A549 (cell line): ENCODE measurements at regions not wholly inside any gene's neighbourhood (a gene's known extent, or its start where the extent isn't known, plus 50 kb on each side); places are given as distances from the start of the nearest gene placed in this dataset.
A peak's percentile ranks its signal among the peaks of the same experiment; 100 is the strongest.

Experiments
- ATAC-seq, 2 experiments: fragments of 200-7000 bp in 1 of 2; fragments of >200 bp in 1 of 2; cut with Nextera tagmentation in 1 of 2; cut with Tn5 transposase in 1 of 2; 3 replicates each; pipeline versions ENCODE4 v1.8.0 to v1.9.1; 2018 to 2020; ENCODE audit warnings: mild to moderate bottlenecking in 1 of 2, moderate library complexity in 1 of 2
- CTCF ChIA-PET: fragments of 300-600 bp; sonication (Branson Sonifier 250); formaldehyde crosslinking; extraction: SDS; loops from one replicate; lab custom pipeline; 2021; ENCODE audit warnings: antibody characterized with exemption, inconsistent platforms; lab: Yijun Ruan, JAX
- POLR2A ChIA-PET: fragments of 350-600 bp; formaldehyde crosslinking; extraction: SDS; loops from one replicate; lab custom pipeline; 2021; ENCODE audit warnings: antibody characterized with exemption, inconsistent platforms; lab: Yijun Ruan, JAX
- DNase-seq, 2 experiments: peaks; one replicate each; pipeline versions ENCODE4 v3.0.0 to v3.0.0-alpha.2; 2011 to 2016; ENCODE audit warnings: low read depth in 1 of 2, low spot score in 1 of 2
- FAIRE-seq: peaks from 2 replicates; lab custom pipeline; 2011; peaks lifted over from hg19 to GRCh38; lab: Jason Lieb, UNC
- H3K27ac ChIP-seq, 2 experiments: fragments of >200 bp; sonication (Bioruptor Twin); formaldehyde crosslinking; 3 replicates each; pipeline ENCODE4 v1.5.1; 2016 to 2017
- H3K4me1 ChIP-seq: fragments of >200 bp; sonication (Bioruptor Twin); formaldehyde crosslinking; 3 replicates; pipeline ENCODE4 v1.6.1; 2016
- H3K4me2 ChIP-seq: fragments of >200 bp; sonication (Bioruptor Twin); formaldehyde crosslinking; 3 replicates; pipeline ENCODE4 v1.6.1; 2016
- H3K4me3 ChIP-seq: fragments of >200 bp; sonication (Bioruptor Twin); formaldehyde crosslinking; 3 replicates; pipeline ENCODE4 v1.5.1; 2016
- H3K9me3 ChIP-seq: fragments of >200 bp; sonication (Bioruptor Twin); formaldehyde crosslinking; 3 replicates; pipeline ENCODE4 v1.6.1; 2016
- BHLHE40 ChIP-seq: IDR thresholded peaks from 2 replicates; pipeline ENCODE4 v1.6.1; 2012; ENCODE audit warnings: low read depth, low read length, inconsistent platforms
- CBX8 ChIP-seq: fragments of 200-600 bp; sonication (generic); IDR thresholded peaks from 2 replicates; pipeline ENCODE4 v1.6.1; 2016
- CEBPB ChIP-seq, 2 experiments: fragments of >200 bp in 1 of 2; sonication (Bioruptor Twin) in 1 of 2; formaldehyde crosslinking in 1 of 2; IDR thresholded peaks; 2 replicates each; pipeline ENCODE4 v1.6.1; 2012 to 2016
- CHD2 ChIP-seq: fragments of 150-350 bp; IDR thresholded peaks from 2 replicates; pipeline ENCODE4 v1.6.1; 2014; ENCODE audit warnings: low read length; ENCODE audit not compliant: partially characterized antibody
- E2F6 ChIP-seq: IDR thresholded peaks from 2 replicates; pipeline ENCODE4 v1.6.1; 2012; ENCODE audit warnings: low read depth, borderline replicate concordance
- EHF ChIP-seq: fragments of 250-450 bp; sonication (Bioruptor Pico); IDR thresholded peaks from 2 replicates; pipeline ENCODE4 v1.5.0; 2020; ENCODE audit warnings: mild to moderate bottlenecking
- ELK1 ChIP-seq: fragments of 150-350 bp; IDR thresholded peaks from 2 replicates; pipeline ENCODE4 v1.6.1; 2014; ENCODE audit warnings: low read depth, mild to moderate bottlenecking, low read length
- EP300 ChIP-seq, 2 experiments: fragments of >200 bp; sonication (Bioruptor Twin); formaldehyde crosslinking; IDR thresholded peaks; 2 replicates in 1 of 2; 3 replicates in 1 of 2; pipeline ENCODE4 v1.6.1; 2016 to 2017
- ESRRA ChIP-seq: fragments of 150-350 bp; IDR thresholded peaks from 2 replicates; pipeline ENCODE4 v1.6.1; 2014; ENCODE audit warnings: mild to moderate bottlenecking, low read length, borderline replicate concordance
- FOSB ChIP-seq: fragments of 250-450 bp; sonication (Bioruptor Pico); IDR thresholded peaks from 2 replicates; pipeline ENCODE4 v1.5.0; 2020; ENCODE audit warnings: mild to moderate bottlenecking, moderate library complexity
- FOXS1 ChIP-seq: fragments of 250-450 bp; sonication (Bioruptor Pico); IDR thresholded peaks from 2 replicates; pipeline ENCODE4 v1.5.0; 2020; ENCODE audit warnings: mild to moderate bottlenecking, moderate library complexity
- GATA3 ChIP-seq: IDR thresholded peaks from 2 replicates; pipeline ENCODE4 v1.6.1; 2012; ENCODE audit warnings: borderline replicate concordance
- HDAC2 ChIP-seq: fragments of 200-600 bp; sonication (generic); IDR thresholded peaks from 2 replicates; pipeline ENCODE4 v1.6.1; 2016
- HOXA7 ChIP-seq: fragments of 250-450 bp; sonication (Bioruptor Pico); IDR thresholded peaks from 2 replicates; pipeline ENCODE4 v1.5.0; 2020; ENCODE audit warnings: mild to moderate bottlenecking, moderate library complexity
- HOXB13 ChIP-seq: fragments of 250-450 bp; sonication (Bioruptor Pico); IDR thresholded peaks from 2 replicates; pipeline ENCODE4 v1.5.0; 2020; ENCODE audit warnings: low read depth, mild to moderate bottlenecking, moderate library complexity
- KDM1A ChIP-seq: fragments of 200-600 bp; sonication (generic); IDR thresholded peaks from 2 replicates; pipeline ENCODE4 v1.6.1; 2016; ENCODE audit warnings: low read depth, mild to moderate bottlenecking
- MAX ChIP-seq: IDR thresholded peaks from 2 replicates; pipeline ENCODE4 v1.6.1; 2012
- MAZ ChIP-seq: fragments of 150-350 bp; IDR thresholded peaks from 2 replicates; pipeline ENCODE4 v1.6.1; 2014; ENCODE audit warnings: antibody characterized with exemption, low read depth, low read length, borderline replicate concordance
- MYC ChIP-seq: IDR thresholded peaks from 2 replicates; pipeline ENCODE4 v1.6.1; 2012; ENCODE audit warnings: mild to moderate bottlenecking, inconsistent platforms, low read length, improper control_type of control experiment, borderline replicate concordance
- NFE2L2 ChIP-seq: fragments of 150-350 bp; conservative IDR thresholded peaks from 2 replicates; pipeline ENCODE4 v1.6.1; 2014; ENCODE audit warnings: low read length
- NPAS2 ChIP-seq: fragments of 250-450 bp; sonication (Bioruptor Pico); IDR thresholded peaks from 2 replicates; pipeline ENCODE4 v1.8.0; 2022; ENCODE audit warnings: mild to moderate bottlenecking, moderate library complexity, borderline replicate concordance
- POLR2A ChIP-seq: IDR thresholded peaks from 2 replicates; pipeline ENCODE4 v1.6.1; 2012; ENCODE audit warnings: mild to moderate bottlenecking, low read length
- RCOR1 ChIP-seq: fragments of 150-350 bp; IDR thresholded peaks from 2 replicates; pipeline ENCODE4 v1.6.1; 2014; ENCODE audit warnings: antibody characterized with exemption, low read length, low read depth
- RFX5 ChIP-seq: fragments of 450-650 bp; IDR thresholded peaks from 2 replicates; pipeline ENCODE4 v1.7.1; 2014; ENCODE audit warnings: antibody characterized with exemption, mild to moderate bottlenecking, moderate library complexity
- TP53 ChIP-seq: fragments of 250-450 bp; sonication (Bioruptor Pico); IDR thresholded peaks from 2 replicates; pipeline ENCODE4 v1.5.0; 2021; ENCODE audit warnings: mild to moderate bottlenecking, moderate library complexity
- ZNF302 ChIP-seq: fragments of 250-450 bp; sonication (Bioruptor Pico); IDR thresholded peaks from 2 replicates; pipeline ENCODE4 v1.9.0; 2021; ENCODE audit warnings: inconsistent platforms, mild to moderate bottlenecking, moderate library complexity
- ZSCAN20 ChIP-seq: fragments of 250-450 bp; sonication (Bioruptor Pico); IDR thresholded peaks from 2 replicates; pipeline ENCODE4 v1.8.0; 2022; ENCODE audit warnings: mild to moderate bottlenecking, moderate library complexity
- WGBS: methylation state at CpG from one replicate; pipeline ENCODE4 v1.1.6; 2017; ENCODE audit errors: missing lambda C conversion rate; 5-methylcytosine and 5-hydroxymethylcytosine counted together
- TF ChIP-seq, protein P1 (sequence below): IDR thresholded peaks from 2 replicates; pipeline ENCODE4 v1.6.1; 2012
- TF ChIP-seq, protein P2 (sequence below): fragments of 450-650 bp; IDR thresholded peaks from 2 replicates; pipeline ENCODE4 v1.6.1; 2014; ENCODE audit warnings: antibody characterized with exemption
- TF ChIP-seq, protein P3 (sequence below): fragments of 250-450 bp; sonication (Bioruptor Pico); IDR thresholded peaks from 2 replicates; pipeline ENCODE4 v1.5.0; 2020; ENCODE audit warnings: low read depth, mild to moderate bottlenecking, moderate library complexity

GRCh38 chr9:94164806-94165549, 80.7 kb downstream of the PTPDC1 start:
- no peaks in the 10 kb centered on the region for H3K9me3 ChIP-seq
- POLR2A ChIA-PET, result interaction anchor here (1.8 to 2.9 kb wide), 3 partner anchors 8 to 48 kb away, joined by 5 to 25 read pairs (median 18); no protein-coding TSS in a partner anchor
- peak overlapping the region; percentile 64 for H3K4me2 ChIP-seq
- TF ChIP-seq ZSCAN20 (CRISPR knock-in tag), result no peak
- TF ChIP-seq FOSB (CRISPR knock-in tag), result no peak
- TF ChIP-seq HOXA7 (CRISPR knock-in tag), result no peak
- TF ChIP-seq ELK1, result no peak
- TF ChIP-seq HDAC2, result no peak
- peak overlapping the region; percentile 33 for H3K4me3 ChIP-seq
- peaks cover 23% of the 10 kb centered on the region for H3K4me1 ChIP-seq
- ATAC-seq (no peak), DNase-seq (no peak), FAIRE-seq (no peak)
- H3K27ac ChIP-seq, result peak overlapping the region; percentile 71 to 86
- CTCF ChIA-PET, result interaction anchor here (0.5 to 2.3 kb wide), 5 partner anchors 9 to 99 kb away, joined by 3 to 11 read pairs (median 4); no protein-coding TSS in a partner anchor
- 91% methylated on average over 5 of the region's 5 CpGs for WGBS

- 11% methylated on average over 28 of the region's 49 CpGs for WGBS
- DNase-seq (peak; percentile 99), ATAC-seq (peak; percentile 93 to 96), FAIRE-seq (no peak)
- peak overlapping the region; percentile 99 to 100 for H3K27ac ChIP-seq
- H3K4me1 ChIP-seq, result peaks cover 30% of the 10 kb centered on the region
- POLR2A ChIA-PET, result interaction anchor here (0.5 to 3.8 kb wide), 14 partner anchors 8 to 599 kb away, joined by 3 to 29 read pairs (median 4); no protein-coding TSS in a partner anchor
- peak overlapping the region; percentile 96 for H3K4me3 ChIP-seq
- CTCF ChIA-PET, result interaction anchor here (1.1 to 2.3 kb wide), 5 partner anchors 9 to 100 kb away, joined by 3 to 11 read pairs (median 4); no protein-coding TSS in a partner anchor
- no peaks in the 10 kb centered on the region for H3K9me3 ChIP-seq
- H3K4me2 ChIP-seq, result peak overlapping the region; percentile 64
- TF ChIP-seq E2F6 (peak; percentile 85), MAX (peak; percentile 96), EHF (CRISPR knock-in tag) (peak; percentile 84), ELK1 (no peak), FOSB (CRISPR knock-in tag) (no peak), EP300 (IDR thresholded peaks at IDR 0.05) (no peak), ESRRA (no peak), RFX5 (0 out of 2 replicates have a peak, but pooled peaks have one; percentile 15), GATA3 (no peak), NFE2L2 (no peak), ZNF302 (0 out of 2 replicates have a peak, but pooled peaks have one; percentile 13), HOXB13 (CRISPR knock-in tag) (peak; percentile 81; the same call in 1 of the 2 replicates), CEBPB (IDR thresholded peaks at IDR 0.05) (no peak), NPAS2 (CRISPR knock-in tag) (peak; percentile 97), POLR2A (peak; percentile 55), RCOR1 (no peak), CBX8 (no peak), FOXS1 (CRISPR knock-in tag) (peak; percentile 43; the same call in 1 of the 2 replicates), HDAC2 (peak; percentile 85; the same call in 1 of the 2 replicates), MYC (peak; percentile 87; the same call in 1 of the 2 replicates), MAZ (0 out of 2 replicates have a peak, but pooled peaks have one; percentile 17), BHLHE40 (peak; percentile 48; the same call in 1 of the 2 replicates), TP53 (CRISPR knock-in tag) (0 out of 2 replicates have a peak, but pooled peaks have one; percentile 72), CHD2 (no peak), KDM1A (peak; percentile 95)
- TF ChIP-seq, protein P1, sequence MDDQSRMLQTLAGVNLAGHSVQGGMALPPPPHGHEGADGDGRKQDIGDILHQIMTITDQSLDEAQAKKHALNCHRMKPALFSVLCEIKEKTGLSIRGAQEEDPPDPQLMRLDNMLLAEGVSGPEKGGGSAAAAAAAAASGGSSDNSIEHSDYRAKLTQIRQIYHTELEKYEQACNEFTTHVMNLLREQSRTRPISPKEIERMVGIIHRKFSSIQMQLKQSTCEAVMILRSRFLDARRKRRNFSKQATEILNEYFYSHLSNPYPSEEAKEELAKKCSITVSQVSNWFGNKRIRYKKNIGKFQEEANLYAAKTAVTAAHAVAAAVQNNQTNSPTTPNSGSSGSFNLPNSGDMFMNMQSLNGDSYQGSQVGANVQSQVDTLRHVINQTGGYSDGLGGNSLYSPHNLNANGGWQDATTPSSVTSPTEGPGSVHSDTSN, result peak; percentile 94
- TF ChIP-seq, protein P2, sequence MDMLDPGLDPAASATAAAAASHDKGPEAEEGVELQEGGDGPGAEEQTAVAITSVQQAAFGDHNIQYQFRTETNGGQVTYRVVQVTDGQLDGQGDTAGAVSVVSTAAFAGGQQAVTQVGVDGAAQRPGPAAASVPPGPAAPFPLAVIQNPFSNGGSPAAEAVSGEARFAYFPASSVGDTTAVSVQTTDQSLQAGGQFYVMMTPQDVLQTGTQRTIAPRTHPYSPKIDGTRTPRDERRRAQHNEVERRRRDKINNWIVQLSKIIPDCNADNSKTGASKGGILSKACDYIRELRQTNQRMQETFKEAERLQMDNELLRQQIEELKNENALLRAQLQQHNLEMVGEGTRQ, result peak; percentile 96
- TF ChIP-seq, protein P3, sequence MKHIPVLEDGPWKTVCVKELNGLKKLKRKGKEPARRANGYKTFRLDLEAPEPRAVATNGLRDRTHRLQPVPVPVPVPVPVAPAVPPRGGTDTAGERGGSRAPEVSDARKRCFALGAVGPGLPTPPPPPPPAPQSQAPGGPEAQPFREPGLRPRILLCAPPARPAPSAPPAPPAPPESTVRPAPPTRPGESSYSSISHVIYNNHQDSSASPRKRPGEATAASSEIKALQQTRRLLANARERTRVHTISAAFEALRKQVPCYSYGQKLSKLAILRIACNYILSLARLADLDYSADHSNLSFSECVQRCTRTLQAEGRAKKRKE (CRISPR knock-in tag), result peak; percentile 86
These were observed 81.5 kb downstream of the PTPDC1 start for GRCh38 chr9:94165592-94166235.
